ENCODE measurements at regions not wholly inside any gene's neighbourhood (a gene's known extent, or its start where the extent isn't known, plus 50 kb on each side); places are given as distances from the start of the nearest gene placed in this dataset.

- DNase-seq (ENCODE audit: low spot score), result no peak
These were observed 564.0 kb downstream of the PSAT1 start for GRCh38 chr9:78860801-78861475.

- DNase-seq (ENCODE audit: low spot score), result no peak
These were observed 566.6 kb downstream of the PSAT1 start for GRCh38 chr9:78863531-78863930.

- DNase-seq (ENCODE audit: low spot score), result no peak
These were observed 568.8 kb downstream of the PSAT1 start for GRCh38 chr9:78865737-78866136.

- DNase-seq (ENCODE audit: low spot score), result peak; percentile 89
These were observed 569.5 kb downstream of the PSAT1 start for GRCh38 chr9:78866207-78867132.

- no peak for DNase-seq (ENCODE audit: low spot score)
These were observed 574.1 kb downstream of the PSAT1 start for GRCh38 chr9:78871086-78871451.

- DNase-seq (ENCODE audit: low spot score), result no peak
These were observed 574.8 kb downstream of the PSAT1 start for GRCh38 chr9:78871452-78872331.

GRCh38 chr9:78874061-78874460 is 577.1 kb downstream of the PSAT1 start:
- DNase-seq (ENCODE audit: low spot score), result no peak

- no peak for DNase-seq (ENCODE audit: low spot score)
These were observed 582.6 kb downstream of the PSAT1 start for GRCh38 chr9:78879324-78880100.

- no peak for DNase-seq (ENCODE audit: low spot score)
These were observed 584.4 kb downstream of the PSAT1 start for GRCh38 chr9:78881295-78881694.

- peak; percentile 91 for DNase-seq (ENCODE audit: low spot score)
These were observed 585.6 kb downstream of the PSAT1 start for GRCh38 chr9:78882481-78882880.

GRCh38 chr9:78884611-78885150 is 587.8 kb downstream of the PSAT1 start:
- DNase-seq (ENCODE audit: low spot score), result no peak

GRCh38 chr9:78892182-78892581 is 595.3 kb downstream of the PSAT1 start:
- DNase-seq (ENCODE audit: low spot score), result no peak

- DNase-seq (ENCODE audit: low spot score), result no peak
These were observed 595.8 kb downstream of the PSAT1 start for GRCh38 chr9:78892769-78893168.

- DNase-seq (ENCODE audit: low spot score), result no peak
These were observed 597.0 kb downstream of the PSAT1 start for GRCh38 chr9:78893774-78894401.

GRCh38 chr9:78896479-78896878 is 599.6 kb downstream of the PSAT1 start:
- no peak for DNase-seq (ENCODE audit: low spot score)

- DNase-seq (ENCODE audit: low spot score), result no peak
These were observed 601.3 kb downstream of the PSAT1 start for GRCh38 chr9:78898234-78898633.

GRCh38 chr9:78899006-78899405 is 602.1 kb downstream of the PSAT1 start:
- no peak for DNase-seq (ENCODE audit: low spot score)

- no peak for DNase-seq (ENCODE audit: low spot score)
These were observed 603.6 kb downstream of the PSAT1 start for GRCh38 chr9:78900500-78900899.

GRCh38 chr9:78902051-78902450 is 605.1 kb downstream of the PSAT1 start:
- no peak for DNase-seq (ENCODE audit: low spot score)

- no peak for DNase-seq (ENCODE audit: low spot score)
These were observed 606.7 kb downstream of the PSAT1 start for GRCh38 chr9:78903581-78903980.

All from umbilical cord (tissue), 1 donor.